WTC11 (cell line): ENCODE measurements at regions not wholly inside any gene's neighbourhood (a gene's known extent, or its start where the extent isn't known, plus 50 kb on each side); places are given as distances from the start of the nearest gene placed in this dataset.

ENCODE experiments used
- ATAC-seq: fragments of 200-7000 bp; cut with Tn5 transposase; 2 replicates; pipeline ENCODE4 v1.10.0; 2021; ENCODE audit warnings: mild to moderate bottlenecking, moderate library complexity
- CTCF ChIA-PET: fragments of 300-600 bp; sonication (Branson Sonifier 250); formaldehyde crosslinking; loops from one replicate; lab custom pipeline; 2021; ENCODE audit warnings: antibody characterized with exemption; lab: Charles Lee
- POLR2A ChIA-PET: fragments of 350-600 bp; sonication (Branson Sonifier 250); formaldehyde crosslinking; loops from one replicate; lab custom pipeline; 2021; ENCODE audit warnings: antibody characterized with exemption; lab: Charles Lee
- DNase-seq: peaks from one replicate; pipeline ENCODE4 v3.0.0; 2021; ENCODE audit warnings: low spot score
- H3K27ac Mint-ChIP-seq: 2 replicates; pipeline ENCODE4 v1.8.0; 2021; ENCODE audit warnings: mixed read lengths
- H3K27me3 Mint-ChIP-seq: 2 replicates; pipeline ENCODE4 v1.8.0; 2021; ENCODE audit warnings: low read depth, mild to moderate bottlenecking, moderate library complexity, mixed read lengths
- H3K36me3 Mint-ChIP-seq: 2 replicates; pipeline ENCODE4 v1.8.0; 2021; ENCODE audit warnings: mixed read lengths
- H3K4me1 Mint-ChIP-seq: 2 replicates; pipeline ENCODE4 v1.8.0; 2022; ENCODE audit warnings: mixed read lengths
- H3K4me3 Mint-ChIP-seq: 2 replicates; pipeline ENCODE4 v1.8.0; 2021; ENCODE audit warnings: mild to moderate bottlenecking, moderate library complexity, mixed read lengths
- H3K9me3 Mint-ChIP-seq: 2 replicates; pipeline ENCODE4 v1.8.0; 2021; ENCODE audit warnings: mixed read lengths
- ATF2 ChIP-seq: sonication (generic); formaldehyde crosslinking; IDR thresholded peaks from 2 replicates; pipeline ENCODE4 v1.8.1; 2022; ENCODE audit warnings: low read depth, missing genetic modification reagents, borderline replicate concordance
- CBFB ChIP-seq: sonication (generic); formaldehyde crosslinking; IDR thresholded peaks from 2 replicates; pipeline ENCODE4 v1.8.1; 2022; ENCODE audit warnings: mild to moderate bottlenecking, low read depth, missing genetic modification reagents
- ERG ChIP-seq: fragments of 250-450 bp; sonication (Bioruptor Pico); IDR thresholded peaks from 2 replicates; pipeline ENCODE4 v1.8.0; 2021; ENCODE audit warnings: mild to moderate bottlenecking
- ETV6 ChIP-seq: sonication (generic); formaldehyde crosslinking; IDR thresholded peaks from 2 replicates; pipeline ENCODE4 v1.8.1; 2022; ENCODE audit warnings: mild to moderate bottlenecking, missing genetic modification reagents
- FOXK1 ChIP-seq: sonication (generic); formaldehyde crosslinking; IDR thresholded peaks from 2 replicates; pipeline ENCODE4 v1.8.0; 2022; ENCODE audit warnings: mild to moderate bottlenecking, moderate library complexity, missing genetic modification reagents
- GTF2I ChIP-seq: fragments of 250-450 bp; sonication (Bioruptor Pico); conservative IDR thresholded peaks from 2 replicates; pipeline ENCODE4 v1.4.0; 2021; ENCODE audit warnings: mild to moderate bottlenecking
- KAT7 ChIP-seq: sonication (generic); formaldehyde crosslinking; IDR thresholded peaks from 2 replicates; pipeline ENCODE4 v1.8.1; 2023; ENCODE audit warnings: missing genetic modification reagents, mild to moderate bottlenecking, borderline replicate concordance
- MYBL2 ChIP-seq: sonication (generic); formaldehyde crosslinking; IDR thresholded peaks from 2 replicates; pipeline ENCODE4 v1.8.1; 2023; ENCODE audit warnings: mild to moderate bottlenecking, moderate library complexity, missing genetic modification reagents
- NFATC4 ChIP-seq: fragments of 250-450 bp; sonication (Bioruptor Pico); IDR thresholded peaks from 2 replicates; pipeline ENCODE4 v1.9.0; 2021; ENCODE audit warnings: mild to moderate bottlenecking
- NFE2L1 ChIP-seq: sonication (generic); formaldehyde crosslinking; IDR thresholded peaks from 2 replicates; pipeline ENCODE4 v1.8.1; 2023; ENCODE audit warnings: missing genetic modification reagents
- NFYB ChIP-seq: sonication (generic); formaldehyde crosslinking; conservative IDR thresholded peaks from 2 replicates; pipeline ENCODE4 v1.8.0; 2022; ENCODE audit warnings: low read depth, missing genetic modification reagents
- NR3C1 ChIP-seq: sonication (generic); formaldehyde crosslinking; conservative IDR thresholded peaks from 2 replicates; pipeline ENCODE4 v1.8.1; 2023; ENCODE audit warnings: low read depth, mild to moderate bottlenecking, missing genetic modification reagents
- SOX15 ChIP-seq: fragments of 250-450 bp; sonication (Bioruptor Pico); IDR thresholded peaks from 2 replicates; pipeline ENCODE4 v1.9.0; 2021; ENCODE audit warnings: mild to moderate bottlenecking
- USF2 ChIP-seq: sonication (generic); formaldehyde crosslinking; IDR thresholded peaks from 2 replicates; pipeline ENCODE4 v1.8.1; 2023; ENCODE audit warnings: mild to moderate bottlenecking, missing genetic modification reagents, moderate library complexity
- ZBTB43 ChIP-seq: sonication (generic); formaldehyde crosslinking; IDR thresholded peaks from 2 replicates; pipeline ENCODE4 v1.8.1; 2023; ENCODE audit warnings: mild to moderate bottlenecking, missing genetic modification reagents
- ZNF138 ChIP-seq: sonication (generic); formaldehyde crosslinking; conservative IDR thresholded peaks from 2 replicates; pipeline ENCODE4 v1.8.1; 2022; ENCODE audit warnings: mild to moderate bottlenecking, moderate library complexity, missing genetic modification reagents
- ZNF232 ChIP-seq: sonication (generic); formaldehyde crosslinking; IDR thresholded peaks from 2 replicates; pipeline ENCODE4 v1.8.0; 2022; ENCODE audit warnings: mild to moderate bottlenecking, missing genetic modification reagents
- ZNF396 ChIP-seq: fragments of 250-450 bp; sonication (Bioruptor Pico); IDR thresholded peaks from 2 replicates; pipeline ENCODE4 v1.8.0; 2021; ENCODE audit warnings: mild to moderate bottlenecking, moderate library complexity, borderline replicate concordance
- ZNF512 ChIP-seq: sonication (generic); formaldehyde crosslinking; IDR thresholded peaks from 2 replicates; pipeline ENCODE4 v1.8.1; 2022; ENCODE audit warnings: missing genetic modification reagents, borderline replicate concordance
- ZNF671 ChIP-seq: fragments of 250-450 bp; sonication (Bioruptor Pico); IDR thresholded peaks from 2 replicates; pipeline ENCODE4 v1.8.0; 2021; ENCODE audit warnings: mild to moderate bottlenecking
- ZSCAN18 ChIP-seq: fragments of 250-450 bp; sonication (Bioruptor Pico); IDR thresholded peaks from 2 replicates; pipeline ENCODE4 v2.1.2; 2022; ENCODE audit warnings: mild to moderate bottlenecking, moderate library complexity

GRCh38 chrY:17045124-17045523, 834.9 kb downstream of the CDY2B start (continued):
- TF ChIP-seq NFATC4 (CRISPR knock-in tag) (no peak), ETV6 (no peak), ZSCAN18 (CRISPR knock-in tag) (no peak), CBFB (CRISPR knock-in tag) (no peak), ZNF138 (no peak), USF2 (CRISPR knock-in tag) (no peak), GTF2I (CRISPR knock-in tag) (no peak), MYBL2 (CRISPR knock-in tag) (no peak)
- TF ChIP-seq, all 79 proteins: peak for 0

- CTCF ChIA-PET, result no interaction called here
Observed at GRCh38 chrY:17044723-17045122, 835.3 kb downstream of the CDY2B start.

GRCh38 chrY:17044272-17044671, 835.7 kb downstream of the CDY2B start:
- no peak for TF ChIP-seq ZNF671 (CRISPR knock-in tag)
- no peak for TF ChIP-seq ZNF232 (CRISPR knock-in tag)
- no peak for TF ChIP-seq SOX15 (CRISPR knock-in tag)
- TF ChIP-seq NR3C1 (CRISPR knock-in tag), result no peak
- no peak for TF ChIP-seq NFYB (CRISPR knock-in tag)
- TF ChIP-seq ZNF396 (CRISPR knock-in tag), result no peak
- TF ChIP-seq ERG, result no peak
- TF ChIP-seq FOXK1, result no peak
- TF ChIP-seq KAT7, result no peak
- no peak for TF ChIP-seq ZBTB43 (CRISPR knock-in tag)
- TF ChIP-seq NFATC4 (CRISPR knock-in tag), result no peak
- no peak for TF ChIP-seq NFE2L1 (CRISPR knock-in tag)
- ATAC-seq, result no peak

More at GRCh38 chrY:17044723-17045122, 835.3 kb downstream of the CDY2B start:
- no peak for DNase-seq
- no peak for ATAC-seq
- Mint-ChIP-seq H3K36me3 (peaks cover 8% of the 10 kb centered on the region; the same call in 1 of the 2 replicates), H3K27me3 (no peaks in the 10 kb centered on the region), H3K9me3 (peaks cover 15% of the 10 kb centered on the region), H3K27ac (no peak overlapping the region), H3K4me1 (no peaks in the 10 kb centered on the region), H3K4me3 (no peak overlapping the region)
- POLR2A ChIA-PET, result no interaction called here
- TF ChIP-seq ZNF512 (no peak), ZNF232 (CRISPR knock-in tag) (no peak), ATF2 (CRISPR knock-in tag) (no peak)

More at GRCh38 chrY:17044272-17044671, 835.7 kb downstream of the CDY2B start:
- DNase-seq, result no peak
- peaks cover 15% of the 10 kb centered on the region for H3K9me3 Mint-ChIP-seq
- H3K4me1 Mint-ChIP-seq, result no peaks in the 10 kb centered on the region
- no peak overlapping the region for H3K27ac Mint-ChIP-seq
- ChIA-PET CTCF (no interaction called here), POLR2A (no interaction called here)
- H3K36me3 Mint-ChIP-seq, result peaks cover 8% of the 10 kb centered on the region; the same call in 1 of the 2 replicates
- H3K4me3 Mint-ChIP-seq, result no peak overlapping the region
- no peaks in the 10 kb centered on the region for H3K27me3 Mint-ChIP-seq
